Skin of body (tissue), 1 donor: ENCODE measurements at regions not wholly inside any gene's neighbourhood (a gene's known extent, or its start where the extent isn't known, plus 50 kb on each side); places are given as distances from the start of the nearest gene placed in this dataset.

ENCODE experiments used
- DNase-seq: peaks from one replicate; lab custom pipeline; 2025; lab: John Stamatoyannopoulos, UW

GRCh38 chrX:39626749-39627148, 471.0 kb downstream of the BCOR start:
- no peak for DNase-seq

- no peak for DNase-seq
Measured at GRCh38 chrX:39627257-39627656, 470.5 kb downstream of the BCOR start.

GRCh38 chrX:39629001-39629400, 468.8 kb downstream of the BCOR start:
- DNase-seq = no peak

- no peak for DNase-seq
Measured at GRCh38 chrX:39630344-39630743, 467.4 kb downstream of the BCOR start.

- DNase-seq = no peak
Measured at GRCh38 chrX:39631276-39632229, 466.2 kb downstream of the BCOR start.

GRCh38 chrX:39633293-39633692, 464.5 kb downstream of the BCOR start:
- no peak for DNase-seq

- DNase-seq = no peak
Measured at GRCh38 chrX:39636481-39636880, 461.3 kb downstream of the BCOR start.

- DNase-seq = no peak
Measured at GRCh38 chrX:39638526-39638925, 459.2 kb downstream of the BCOR start.

GRCh38 chrX:39639871-39640270, 457.9 kb downstream of the BCOR start:
- DNase-seq = no peak

GRCh38 chrX:39640866-39641265, 456.9 kb downstream of the BCOR start:
- DNase-seq = no peak

- DNase-seq = no peak
Measured at GRCh38 chrX:39642071-39642470, 455.7 kb downstream of the BCOR start.

- no peak for DNase-seq
Measured at GRCh38 chrX:39643550-39643949, 454.2 kb downstream of the BCOR start.

- peak; percentile 62 for DNase-seq
Measured at GRCh38 chrX:39645178-39645895, 452.4 kb downstream of the BCOR start.

- DNase-seq = no peak
Measured at GRCh38 chrX:39648548-39649254, 449.1 kb downstream of the BCOR start.

GRCh38 chrX:39650768-39651347, 446.9 kb downstream of the BCOR start:
- DNase-seq = no peak

GRCh38 chrX:39652336-39652735, 445.4 kb downstream of the BCOR start:
- no peak for DNase-seq

- no peak for DNase-seq
Measured at GRCh38 chrX:39653691-39654090, 444.1 kb downstream of the BCOR start.

GRCh38 chrX:39654183-39654925, 443.4 kb downstream of the BCOR start:
- DNase-seq = no peak

- no peak for DNase-seq
Measured at GRCh38 chrX:39654952-39655351, 442.8 kb downstream of the BCOR start.

- DNase-seq = no peak
Measured at GRCh38 chrX:39661116-39661907, 436.4 kb downstream of the BCOR start.
